ENCODE measurements at regions not wholly inside any gene's neighbourhood (a gene's known extent, or its start where the extent isn't known, plus 50 kb on each side); places are given as distances from the start of the nearest gene placed in this dataset.

DNA sequence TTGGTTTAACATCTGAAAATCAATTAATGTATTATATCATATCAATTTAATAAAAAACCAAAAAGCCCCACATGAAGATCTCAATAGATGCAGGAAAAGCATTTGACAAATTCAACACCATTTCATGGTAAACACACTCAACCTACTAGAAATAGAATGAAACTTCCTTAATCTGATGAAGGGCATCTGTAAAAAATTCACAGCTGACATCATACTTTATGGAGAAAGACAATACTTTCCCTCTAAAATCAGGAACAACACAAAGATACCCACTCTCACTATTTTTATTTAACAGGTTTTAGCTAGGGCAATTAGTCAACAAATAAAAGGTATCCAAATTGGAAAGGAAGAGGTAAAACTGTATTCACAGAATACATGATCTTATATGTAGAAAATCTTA is 303.0 kb upstream of the ZEB2 start:
- TF ChIP-seq, protein P1, sequence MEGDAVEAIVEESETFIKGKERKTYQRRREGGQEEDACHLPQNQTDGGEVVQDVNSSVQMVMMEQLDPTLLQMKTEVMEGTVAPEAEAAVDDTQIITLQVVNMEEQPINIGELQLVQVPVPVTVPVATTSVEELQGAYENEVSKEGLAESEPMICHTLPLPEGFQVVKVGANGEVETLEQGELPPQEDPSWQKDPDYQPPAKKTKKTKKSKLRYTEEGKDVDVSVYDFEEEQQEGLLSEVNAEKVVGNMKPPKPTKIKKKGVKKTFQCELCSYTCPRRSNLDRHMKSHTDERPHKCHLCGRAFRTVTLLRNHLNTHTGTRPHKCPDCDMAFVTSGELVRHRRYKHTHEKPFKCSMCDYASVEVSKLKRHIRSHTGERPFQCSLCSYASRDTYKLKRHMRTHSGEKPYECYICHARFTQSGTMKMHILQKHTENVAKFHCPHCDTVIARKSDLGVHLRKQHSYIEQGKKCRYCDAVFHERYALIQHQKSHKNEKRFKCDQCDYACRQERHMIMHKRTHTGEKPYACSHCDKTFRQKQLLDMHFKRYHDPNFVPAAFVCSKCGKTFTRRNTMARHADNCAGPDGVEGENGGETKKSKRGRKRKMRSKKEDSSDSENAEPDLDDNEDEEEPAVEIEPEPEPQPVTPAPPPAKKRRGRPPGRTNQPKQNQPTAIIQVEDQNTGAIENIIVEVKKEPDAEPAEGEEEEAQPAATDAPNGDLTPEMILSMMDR (IDR thresholded peaks at IDR 0.05), result no peak
- no peak for TF ChIP-seq POLR2A (IDR thresholded peaks at IDR 0.05)

Measured in testis (tissue), 2 donors.